ENCODE measurements at regions not wholly inside any gene's neighbourhood (a gene's known extent, or its start where the extent isn't known, plus 50 kb on each side); places are given as distances from the start of the nearest gene placed in this dataset.
A peak's percentile ranks its signal among the peaks of the same experiment; 100 is the strongest.
"Not testable (repeated sequence)": the region's sequence is repeated elsewhere in the genome, so short reads cannot be mapped to it uniquely, and the experiment has no call there.

DNA sequence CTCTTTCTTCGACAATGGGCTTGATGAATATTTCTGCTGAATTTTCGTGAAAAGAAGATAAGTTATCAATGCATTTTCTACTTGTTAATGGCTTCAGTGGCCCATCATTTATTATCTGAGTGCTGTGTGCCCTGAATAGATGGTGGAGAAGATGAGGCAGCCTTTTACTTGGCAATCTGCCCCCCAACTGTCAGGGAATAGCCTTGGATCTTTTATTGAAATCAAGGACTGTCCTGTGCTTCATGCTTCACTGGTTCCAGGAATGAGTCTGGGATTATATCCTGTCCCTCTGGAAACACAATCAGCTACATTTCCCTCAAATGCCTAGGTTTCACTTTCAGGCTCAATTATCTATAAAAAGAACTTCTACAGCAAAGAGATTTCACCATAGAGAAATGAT, 75.9 kb upstream of the NXPH1 start:
- H3K27ac ChIP-seq, result no peak overlapping the region
- ChIA-PET POLR2A (ENCODE audit: low non-redundant PET) (no interaction called here), CTCF (no interaction called here)
- TF ChIP-seq, protein P1, sequence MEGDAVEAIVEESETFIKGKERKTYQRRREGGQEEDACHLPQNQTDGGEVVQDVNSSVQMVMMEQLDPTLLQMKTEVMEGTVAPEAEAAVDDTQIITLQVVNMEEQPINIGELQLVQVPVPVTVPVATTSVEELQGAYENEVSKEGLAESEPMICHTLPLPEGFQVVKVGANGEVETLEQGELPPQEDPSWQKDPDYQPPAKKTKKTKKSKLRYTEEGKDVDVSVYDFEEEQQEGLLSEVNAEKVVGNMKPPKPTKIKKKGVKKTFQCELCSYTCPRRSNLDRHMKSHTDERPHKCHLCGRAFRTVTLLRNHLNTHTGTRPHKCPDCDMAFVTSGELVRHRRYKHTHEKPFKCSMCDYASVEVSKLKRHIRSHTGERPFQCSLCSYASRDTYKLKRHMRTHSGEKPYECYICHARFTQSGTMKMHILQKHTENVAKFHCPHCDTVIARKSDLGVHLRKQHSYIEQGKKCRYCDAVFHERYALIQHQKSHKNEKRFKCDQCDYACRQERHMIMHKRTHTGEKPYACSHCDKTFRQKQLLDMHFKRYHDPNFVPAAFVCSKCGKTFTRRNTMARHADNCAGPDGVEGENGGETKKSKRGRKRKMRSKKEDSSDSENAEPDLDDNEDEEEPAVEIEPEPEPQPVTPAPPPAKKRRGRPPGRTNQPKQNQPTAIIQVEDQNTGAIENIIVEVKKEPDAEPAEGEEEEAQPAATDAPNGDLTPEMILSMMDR (conservative IDR thresholded peaks at IDR 0.05; ENCODE audit: low read depth), result no peak
- DNase-seq (ENCODE audit: low spot score), result no peak

DNA sequence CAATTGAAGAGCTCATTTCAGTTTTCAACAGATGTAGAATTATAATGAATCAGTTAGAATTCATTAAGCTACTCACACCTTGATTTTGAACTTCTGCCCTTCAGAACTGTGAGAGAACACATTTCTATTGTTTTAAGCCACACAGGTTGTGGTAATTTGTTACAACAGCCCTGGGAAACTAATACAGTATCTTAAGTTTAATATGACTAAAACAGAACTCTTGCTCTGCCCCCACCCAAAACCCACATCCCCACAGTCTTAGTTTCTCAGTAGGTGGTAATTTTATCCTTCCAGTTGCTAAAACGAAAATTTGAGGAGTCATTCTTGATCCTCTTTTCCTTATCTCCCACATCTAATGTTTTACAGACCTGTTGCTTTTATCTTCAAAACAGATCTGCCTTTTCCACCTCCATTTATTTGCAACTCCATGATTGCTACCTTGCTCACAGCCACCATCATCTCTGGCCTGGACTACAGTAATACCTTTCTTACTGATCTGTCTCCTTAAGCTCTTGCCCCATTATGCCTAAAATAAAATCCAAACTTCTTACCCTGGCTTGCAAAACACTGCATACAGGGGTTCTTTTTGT, 72.8 kb upstream of the NXPH1 start:
- TF ChIP-seq, protein P1 (conservative IDR thresholded peaks at IDR 0.05; ENCODE audit: low read depth), result no peak
- ChIA-PET CTCF (interaction anchor here (0.6 to 0.9 kb wide), 2 partner anchors 83 to 1232 kb away, joined by 3 to 5 read pairs; no protein-coding TSS in a partner anchor), POLR2A (ENCODE audit: low non-redundant PET) (no interaction called here)
- no peak overlapping the region for H3K27ac ChIP-seq
- no peak for DNase-seq (ENCODE audit: low spot score)

DNA sequence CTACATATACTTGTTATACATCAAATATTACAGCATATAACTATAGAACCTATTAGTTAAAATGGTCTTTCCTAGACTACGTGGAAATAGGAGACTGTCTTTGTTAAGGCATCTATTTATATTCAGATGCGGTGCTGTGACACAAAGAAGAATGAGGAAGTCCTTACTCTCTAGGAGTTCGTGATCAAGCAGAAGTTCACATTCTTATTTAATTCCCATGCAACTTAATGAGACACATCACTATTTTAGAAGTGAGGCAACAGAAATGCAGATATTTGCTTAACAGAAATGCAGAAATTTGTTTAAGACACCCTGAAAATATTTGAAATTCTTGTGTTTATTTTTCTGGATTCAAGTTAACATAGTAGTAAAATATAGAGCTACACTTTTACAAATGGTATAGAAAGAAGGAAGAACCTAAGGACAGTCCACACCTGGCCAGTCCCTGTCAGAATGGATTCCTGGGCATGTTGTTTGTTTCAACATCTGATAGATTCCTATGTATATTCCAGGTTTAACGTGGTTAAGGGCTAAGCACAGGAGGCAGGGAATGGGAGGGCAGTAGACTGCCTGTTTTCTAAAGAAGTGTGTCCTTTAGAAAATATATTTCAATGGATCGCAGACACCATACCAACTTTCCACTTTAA, 70.6 kb upstream of the NXPH1 start:
- ChIA-PET POLR2A (ENCODE audit: low non-redundant PET) (no interaction called here), CTCF (no interaction called here)
- no peak for DNase-seq (ENCODE audit: low spot score)
- TF ChIP-seq, protein P1 (conservative IDR thresholded peaks at IDR 0.05; ENCODE audit: low read depth), result no peak
- no peak overlapping the region for H3K27ac ChIP-seq

DNA sequence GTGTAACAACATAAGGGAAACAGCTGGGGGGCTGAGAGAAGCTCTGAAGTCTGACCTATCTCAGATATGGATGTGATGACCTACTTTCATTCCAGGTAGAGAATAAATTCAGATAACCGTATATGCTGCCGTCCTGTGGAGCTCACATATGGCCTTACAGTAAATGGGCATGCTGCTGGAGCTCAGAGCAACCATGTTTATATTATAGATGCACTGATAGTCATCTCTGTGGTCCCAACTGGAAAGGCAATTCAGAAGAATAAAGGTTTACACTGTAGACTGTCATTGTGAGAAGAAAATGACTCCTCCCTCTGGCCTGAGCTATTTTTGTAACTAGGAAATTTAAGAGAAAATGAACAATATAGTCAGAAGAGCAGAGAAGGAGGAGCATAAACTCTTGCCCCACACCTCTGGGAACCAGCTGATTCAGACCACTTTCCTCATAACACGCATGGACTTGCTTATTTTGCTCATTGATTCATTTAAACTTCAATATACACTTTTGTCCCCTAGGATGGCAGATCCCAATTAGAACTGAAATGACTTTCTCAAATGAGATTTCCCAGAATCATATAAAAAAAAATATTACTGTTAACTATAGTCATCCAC, 69.9 kb upstream of the NXPH1 start:
- TF ChIP-seq, protein P1 (conservative IDR thresholded peaks at IDR 0.05; ENCODE audit: low read depth), result no peak
- CTCF ChIA-PET, result no interaction called here
- POLR2A ChIA-PET (ENCODE audit: low non-redundant PET), result no interaction called here
- DNase-seq (ENCODE audit: low spot score), result no peak
- no peak overlapping the region for H3K27ac ChIP-seq

DNA sequence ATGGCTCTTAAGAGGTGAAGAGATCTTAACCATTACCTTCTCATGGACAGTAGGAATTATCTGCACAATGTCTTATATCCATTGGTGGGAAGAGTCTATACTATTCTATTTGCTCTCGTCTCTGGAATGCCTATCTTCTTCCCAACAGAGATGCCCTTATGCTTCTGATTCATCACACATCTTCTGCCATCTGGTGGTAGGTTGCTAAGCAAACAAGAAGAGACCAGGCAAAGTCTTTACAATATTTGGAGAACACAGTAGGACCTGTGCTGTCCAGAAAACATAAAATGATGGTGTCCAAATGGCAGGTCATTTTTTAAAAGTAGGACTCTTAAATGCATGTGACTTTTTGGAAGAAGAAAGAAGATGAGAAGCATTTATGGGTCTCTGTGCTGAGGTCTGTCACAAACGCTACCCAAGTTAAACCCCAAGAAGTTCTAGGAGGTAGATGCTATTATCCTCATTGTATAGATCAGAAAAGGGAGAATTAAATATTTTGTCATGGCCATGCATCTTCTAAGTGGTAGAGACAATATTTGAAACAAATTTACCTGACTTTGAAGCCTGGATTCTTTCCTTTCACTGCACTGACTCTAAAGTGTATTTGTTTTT, 67.8 kb upstream of the NXPH1 start:
- DNase-seq (ENCODE audit: low spot score), result no peak
- TF ChIP-seq, protein P1 (conservative IDR thresholded peaks at IDR 0.05; ENCODE audit: low read depth), result peak; percentile 22
- H3K27ac ChIP-seq, result no peak overlapping the region
- CTCF ChIA-PET, result interaction anchor here (0.6 kb wide), 1 partner anchor 322 kb away, joined by 4 read pairs; no protein-coding TSS in a partner anchor
- POLR2A ChIA-PET (ENCODE audit: low non-redundant PET), result no interaction called here

DNA sequence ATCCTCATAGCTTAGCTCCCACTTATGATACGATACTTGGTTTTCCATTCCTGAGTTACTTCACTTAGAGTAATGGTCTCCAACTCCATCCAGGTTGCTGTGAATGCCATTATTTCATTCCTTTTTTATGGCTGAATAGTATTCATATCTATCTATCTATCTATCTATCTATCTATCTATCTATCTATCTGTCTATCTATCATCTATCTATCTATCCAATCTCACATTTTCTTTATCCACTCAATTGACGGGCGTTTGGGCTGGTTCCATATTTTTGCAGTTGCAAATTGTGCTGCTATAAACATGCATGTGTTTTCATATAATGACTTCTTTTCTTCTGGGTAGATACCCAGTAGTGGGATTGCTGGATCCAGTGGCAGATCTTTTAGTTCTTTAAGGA, 65.4 kb upstream of the NXPH1 start:
- H3K27ac ChIP-seq; CTCF ChIA-PET; DNase-seq (ENCODE audit: low spot score); POLR2A ChIA-PET (ENCODE audit: low non-redundant PET): not testable (repeated sequence)

DNA sequence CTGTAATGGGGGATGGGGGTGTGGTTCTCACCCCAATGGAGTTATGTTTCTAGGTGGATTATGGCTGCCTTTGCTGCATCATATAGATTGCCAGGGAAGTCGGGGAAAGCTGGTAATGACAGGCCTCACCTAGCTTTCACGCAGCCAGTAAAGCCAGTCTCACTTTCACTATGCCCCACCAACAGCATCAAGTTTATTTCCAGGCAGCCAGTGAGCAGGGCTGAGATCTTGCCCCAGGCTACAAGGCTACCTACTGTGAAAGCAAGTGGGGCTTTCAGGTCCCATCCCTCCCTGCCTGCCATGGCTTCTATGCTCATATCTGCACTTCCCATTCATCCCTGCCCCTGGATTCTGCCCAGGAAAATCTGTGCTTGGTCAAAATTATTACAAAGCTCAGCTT, 61.7 kb upstream of the NXPH1 start:
- no peak for DNase-seq (ENCODE audit: low spot score)
- CTCF ChIA-PET, result no interaction called here
- H3K27ac ChIP-seq, result no peak overlapping the region
- TF ChIP-seq, protein P1 (conservative IDR thresholded peaks at IDR 0.05; ENCODE audit: low read depth), result no peak
- POLR2A ChIA-PET (ENCODE audit: low non-redundant PET), result no interaction called here
